WTC11 (cell line): ENCODE measurements at regions not wholly inside any gene's neighbourhood (a gene's known extent, or its start where the extent isn't known, plus 50 kb on each side); places are given as distances from the start of the nearest gene placed in this dataset.

Source experiments
- ATAC-seq: fragments of 200-7000 bp; cut with Tn5 transposase; 2 replicates; pipeline ENCODE4 v1.10.0; 2021; ENCODE audit warnings: mild to moderate bottlenecking, moderate library complexity
- CTCF ChIA-PET: fragments of 300-600 bp; sonication (Branson Sonifier 250); formaldehyde crosslinking; loops from one replicate; lab custom pipeline; 2021; ENCODE audit warnings: antibody characterized with exemption; lab: Charles Lee
- POLR2A ChIA-PET: fragments of 350-600 bp; sonication (Branson Sonifier 250); formaldehyde crosslinking; loops from one replicate; lab custom pipeline; 2021; ENCODE audit warnings: antibody characterized with exemption; lab: Charles Lee
- DNase-seq: peaks from one replicate; pipeline ENCODE4 v3.0.0; 2021; ENCODE audit warnings: low spot score
- H3K27ac Mint-ChIP-seq: 2 replicates; pipeline ENCODE4 v1.8.0; 2021; ENCODE audit warnings: mixed read lengths
- H3K27me3 Mint-ChIP-seq: 2 replicates; pipeline ENCODE4 v1.8.0; 2021; ENCODE audit warnings: low read depth, mild to moderate bottlenecking, moderate library complexity, mixed read lengths
- H3K36me3 Mint-ChIP-seq: 2 replicates; pipeline ENCODE4 v1.8.0; 2021; ENCODE audit warnings: mixed read lengths
- H3K4me1 Mint-ChIP-seq: 2 replicates; pipeline ENCODE4 v1.8.0; 2022; ENCODE audit warnings: mixed read lengths
- H3K4me3 Mint-ChIP-seq: 2 replicates; pipeline ENCODE4 v1.8.0; 2021; ENCODE audit warnings: mild to moderate bottlenecking, moderate library complexity, mixed read lengths
- H3K9me3 Mint-ChIP-seq: 2 replicates; pipeline ENCODE4 v1.8.0; 2021; ENCODE audit warnings: mixed read lengths
- E2F5 ChIP-seq: sonication (generic); formaldehyde crosslinking; IDR thresholded peaks from 2 replicates; pipeline ENCODE4 v1.8.1; 2022; ENCODE audit warnings: mild to moderate bottlenecking, moderate library complexity, missing genetic modification reagents
- ESRRA ChIP-seq: sonication (generic); formaldehyde crosslinking; IDR thresholded peaks from 2 replicates; pipeline ENCODE4 v1.8.1; 2022; ENCODE audit warnings: mild to moderate bottlenecking, missing genetic modification reagents, borderline replicate concordance
- IRF1 ChIP-seq: sonication (generic); formaldehyde crosslinking; IDR thresholded peaks from 2 replicates; pipeline ENCODE4 v1.8.0; 2023; ENCODE audit warnings: missing genetic modification reagents
- MAX ChIP-seq: sonication (generic); formaldehyde crosslinking; IDR thresholded peaks from 2 replicates; pipeline ENCODE4 v1.8.0; 2022; ENCODE audit warnings: mild to moderate bottlenecking, missing genetic modification reagents
- NR2C2 ChIP-seq: sonication (generic); formaldehyde crosslinking; IDR thresholded peaks from 2 replicates; pipeline ENCODE4 v1.8.0; 2022; ENCODE audit warnings: mild to moderate bottlenecking, missing genetic modification reagents
- NR3C1 ChIP-seq: sonication (generic); formaldehyde crosslinking; conservative IDR thresholded peaks from 2 replicates; pipeline ENCODE4 v1.8.1; 2023; ENCODE audit warnings: low read depth, mild to moderate bottlenecking, missing genetic modification reagents
- OVOL2 ChIP-seq: fragments of 250-450 bp; sonication (Bioruptor Pico); IDR thresholded peaks from 2 replicates; pipeline ENCODE4 v1.9.0; 2021; ENCODE audit warnings: mild to moderate bottlenecking, borderline replicate concordance
- PRRX2 ChIP-seq: fragments of 250-450 bp; sonication (Bioruptor Pico); IDR thresholded peaks from 2 replicates; pipeline ENCODE4 v1.8.0; 2021; ENCODE audit warnings: mild to moderate bottlenecking
- RORB ChIP-seq: fragments of 250-450 bp; sonication (Bioruptor Pico); IDR thresholded peaks from 2 replicates; pipeline ENCODE4 v1.9.0; 2021; ENCODE audit warnings: mild to moderate bottlenecking
- SMAD3 ChIP-seq: sonication (generic); formaldehyde crosslinking; IDR thresholded peaks from 2 replicates; pipeline ENCODE4 v1.8.0; 2022; ENCODE audit warnings: missing genetic modification reagents, mild to moderate bottlenecking, borderline replicate concordance
- SOX15 ChIP-seq: fragments of 250-450 bp; sonication (Bioruptor Pico); IDR thresholded peaks from 2 replicates; pipeline ENCODE4 v1.9.0; 2021; ENCODE audit warnings: mild to moderate bottlenecking
- TCF7 ChIP-seq: sonication (generic); formaldehyde crosslinking; IDR thresholded peaks from 2 replicates; pipeline ENCODE4 v1.8.0; 2022; ENCODE audit warnings: mild to moderate bottlenecking, low read depth, missing genetic modification reagents, moderate library complexity
- ZBTB43 ChIP-seq: sonication (generic); formaldehyde crosslinking; IDR thresholded peaks from 2 replicates; pipeline ENCODE4 v1.8.1; 2023; ENCODE audit warnings: mild to moderate bottlenecking, missing genetic modification reagents
- ZNF281 ChIP-seq: sonication (generic); formaldehyde crosslinking; IDR thresholded peaks from 2 replicates; pipeline ENCODE4 v1.8.0; 2023; ENCODE audit warnings: mild to moderate bottlenecking, missing genetic modification reagents
- ZNF671 ChIP-seq: fragments of 250-450 bp; sonication (Bioruptor Pico); IDR thresholded peaks from 2 replicates; pipeline ENCODE4 v1.8.0; 2021; ENCODE audit warnings: mild to moderate bottlenecking
- TF ChIP-seq, protein P1 (sequence below): sonication (generic); formaldehyde crosslinking; IDR thresholded peaks from 2 replicates; pipeline ENCODE4 v1.8.1; 2023; ENCODE audit warnings: mild to moderate bottlenecking, missing genetic modification reagents, moderate library complexity
- TF ChIP-seq, protein P2 (sequence below): sonication (generic); formaldehyde crosslinking; IDR thresholded peaks from 2 replicates; pipeline ENCODE4 v1.8.0; 2022; ENCODE audit warnings: mild to moderate bottlenecking, missing genetic modification reagents
- TF ChIP-seq, protein P3 (sequence below): sonication (generic); formaldehyde crosslinking; conservative IDR thresholded peaks from 2 replicates; pipeline ENCODE4 v1.8.1; 2023; ENCODE audit warnings: mild to moderate bottlenecking, low read depth, missing genetic modification reagents, moderate library complexity

- TF ChIP-seq ZNF281 (CRISPR knock-in tag): no peak
- TF ChIP-seq, all 79 proteins: peak for 0
Measured at GRCh38 chr13:23952796-23953195, 55.5 kb upstream of the C1QTNF9B start (continued).

GRCh38 chr13:23953860-23954512 lies 56.7 kb upstream of the C1QTNF9B start:
- Mint-ChIP-seq H3K27me3 (peaks cover 5% of the 10 kb centered on the region; the same call in 1 of the 2 replicates), H3K9me3 (peaks cover 5% of the 10 kb centered on the region; the same call in 1 of the 2 replicates), H3K4me3 (no peak overlapping the region), H3K4me1 (peaks cover 8% of the 10 kb centered on the region), H3K36me3 (no peaks in the 10 kb centered on the region), H3K27ac (no peak overlapping the region)
- ChIA-PET POLR2A (no interaction called here), CTCF (interaction anchor here (4.3 kb wide), 1 partner anchor 7 kb away, joined by 24 read pairs; no protein-coding TSS in a partner anchor)
- ATAC-seq (no peak), DNase-seq (no peak)
- no peak for TF ChIP-seq IRF1

GRCh38 chr13:23955064-23955463 lies 57.8 kb upstream of the C1QTNF9B start:
- H3K4me3 Mint-ChIP-seq: no peak overlapping the region
- ChIA-PET POLR2A (no interaction called here), CTCF (no interaction called here)
- H3K36me3 Mint-ChIP-seq: no peaks in the 10 kb centered on the region
- H3K27ac Mint-ChIP-seq: no peak overlapping the region
- H3K9me3 Mint-ChIP-seq: peaks cover 5% of the 10 kb centered on the region; the same call in 1 of the 2 replicates
- H3K27me3 Mint-ChIP-seq: peaks cover 5% of the 10 kb centered on the region; the same call in 1 of the 2 replicates
- ATAC-seq (no peak), DNase-seq (no peak)
- H3K4me1 Mint-ChIP-seq: peaks cover 8% of the 10 kb centered on the region
- TF ChIP-seq E2F5 (CRISPR knock-in tag) (no peak), PRRX2 (no peak), NR2C2 (CRISPR knock-in tag) (no peak), TCF7 (no peak), OVOL2 (CRISPR knock-in tag) (no peak), SMAD3 (CRISPR knock-in tag) (no peak), NR3C1 (CRISPR knock-in tag) (no peak), SOX15 (CRISPR knock-in tag) (no peak), RORB (CRISPR knock-in tag) (no peak), ESRRA (no peak), MAX (CRISPR knock-in tag) (no peak), ZNF671 (CRISPR knock-in tag) (no peak), ZBTB43 (CRISPR knock-in tag) (no peak)
- TF ChIP-seq, protein P1, sequence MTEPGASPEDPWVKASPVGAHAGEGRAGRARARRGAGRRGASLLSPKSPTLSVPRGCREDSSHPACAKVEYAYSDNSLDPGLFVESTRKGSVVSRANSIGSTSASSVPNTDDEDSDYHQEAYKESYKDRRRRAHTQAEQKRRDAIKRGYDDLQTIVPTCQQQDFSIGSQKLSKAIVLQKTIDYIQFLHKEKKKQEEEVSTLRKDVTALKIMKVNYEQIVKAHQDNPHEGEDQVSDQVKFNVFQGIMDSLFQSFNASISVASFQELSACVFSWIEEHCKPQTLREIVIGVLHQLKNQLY (CRISPR knock-in tag): no peak
- TF ChIP-seq, protein P2, sequence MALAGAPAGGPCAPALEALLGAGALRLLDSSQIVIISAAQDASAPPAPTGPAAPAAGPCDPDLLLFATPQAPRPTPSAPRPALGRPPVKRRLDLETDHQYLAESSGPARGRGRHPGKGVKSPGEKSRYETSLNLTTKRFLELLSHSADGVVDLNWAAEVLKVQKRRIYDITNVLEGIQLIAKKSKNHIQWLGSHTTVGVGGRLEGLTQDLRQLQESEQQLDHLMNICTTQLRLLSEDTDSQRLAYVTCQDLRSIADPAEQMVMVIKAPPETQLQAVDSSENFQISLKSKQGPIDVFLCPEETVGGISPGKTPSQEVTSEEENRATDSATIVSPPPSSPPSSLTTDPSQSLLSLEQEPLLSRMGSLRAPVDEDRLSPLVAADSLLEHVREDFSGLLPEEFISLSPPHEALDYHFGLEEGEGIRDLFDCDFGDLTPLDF (CRISPR knock-in tag): no peak
- TF ChIP-seq, protein P3, sequence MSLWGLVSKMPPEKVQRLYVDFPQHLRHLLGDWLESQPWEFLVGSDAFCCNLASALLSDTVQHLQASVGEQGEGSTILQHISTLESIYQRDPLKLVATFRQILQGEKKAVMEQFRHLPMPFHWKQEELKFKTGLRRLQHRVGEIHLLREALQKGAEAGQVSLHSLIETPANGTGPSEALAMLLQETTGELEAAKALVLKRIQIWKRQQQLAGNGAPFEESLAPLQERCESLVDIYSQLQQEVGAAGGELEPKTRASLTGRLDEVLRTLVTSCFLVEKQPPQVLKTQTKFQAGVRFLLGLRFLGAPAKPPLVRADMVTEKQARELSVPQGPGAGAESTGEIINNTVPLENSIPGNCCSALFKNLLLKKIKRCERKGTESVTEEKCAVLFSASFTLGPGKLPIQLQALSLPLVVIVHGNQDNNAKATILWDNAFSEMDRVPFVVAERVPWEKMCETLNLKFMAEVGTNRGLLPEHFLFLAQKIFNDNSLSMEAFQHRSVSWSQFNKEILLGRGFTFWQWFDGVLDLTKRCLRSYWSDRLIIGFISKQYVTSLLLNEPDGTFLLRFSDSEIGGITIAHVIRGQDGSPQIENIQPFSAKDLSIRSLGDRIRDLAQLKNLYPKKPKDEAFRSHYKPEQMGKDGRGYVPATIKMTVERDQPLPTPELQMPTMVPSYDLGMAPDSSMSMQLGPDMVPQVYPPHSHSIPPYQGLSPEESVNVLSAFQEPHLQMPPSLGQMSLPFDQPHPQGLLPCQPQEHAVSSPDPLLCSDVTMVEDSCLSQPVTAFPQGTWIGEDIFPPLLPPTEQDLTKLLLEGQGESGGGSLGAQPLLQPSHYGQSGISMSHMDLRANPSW (CRISPR knock-in tag): no peak
